G401 (cell line): ENCODE measurements at regions not wholly inside any gene's neighbourhood (a gene's known extent, or its start where the extent isn't known, plus 50 kb on each side); places are given as distances from the start of the nearest gene placed in this dataset.

Source experiments
- DNase-seq: peaks from one replicate; pipeline ENCODE4 v3.0.0-alpha.2; 2015; ENCODE audit warnings: low spot score
- in situ Hi-C: cut with HindIII; loops from 2 replicates; pipeline ENCODE4 v1.10.0; 2016; ENCODE audit warnings: low sequenced_read_pairs, mixed read lengths

DNA sequence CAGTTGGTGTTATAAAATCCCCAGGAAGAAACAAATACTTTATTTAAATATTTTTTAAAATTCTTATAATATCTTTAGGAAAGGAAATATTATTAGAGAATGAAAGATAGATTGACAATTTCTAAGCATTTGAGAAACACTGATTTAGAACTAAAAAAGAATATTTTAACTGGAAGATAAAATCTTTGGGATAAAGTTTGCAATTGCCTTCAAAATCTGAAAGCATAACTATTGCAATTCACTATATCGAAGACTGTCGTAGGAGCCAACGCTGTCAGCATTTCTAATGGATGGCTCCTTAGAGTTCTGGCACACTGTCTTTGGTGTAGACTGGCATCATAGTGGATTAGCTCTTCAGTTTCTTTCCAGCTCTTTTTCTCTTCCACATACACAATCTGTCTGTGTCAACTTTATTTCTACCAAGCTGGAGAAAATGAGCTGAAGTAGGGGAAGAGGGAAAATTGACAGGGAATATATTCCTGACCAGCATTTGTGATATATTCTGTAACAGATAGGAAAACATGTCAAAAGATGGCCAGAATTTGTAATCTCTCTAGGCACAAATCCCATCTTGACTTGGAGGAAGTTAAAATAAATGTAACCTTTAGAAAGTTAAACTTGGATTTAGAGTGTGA lies 1561.4 kb downstream of the MAT2B start:
- in situ Hi-C loops = no loop called here
- no peak for DNase-seq

DNA sequence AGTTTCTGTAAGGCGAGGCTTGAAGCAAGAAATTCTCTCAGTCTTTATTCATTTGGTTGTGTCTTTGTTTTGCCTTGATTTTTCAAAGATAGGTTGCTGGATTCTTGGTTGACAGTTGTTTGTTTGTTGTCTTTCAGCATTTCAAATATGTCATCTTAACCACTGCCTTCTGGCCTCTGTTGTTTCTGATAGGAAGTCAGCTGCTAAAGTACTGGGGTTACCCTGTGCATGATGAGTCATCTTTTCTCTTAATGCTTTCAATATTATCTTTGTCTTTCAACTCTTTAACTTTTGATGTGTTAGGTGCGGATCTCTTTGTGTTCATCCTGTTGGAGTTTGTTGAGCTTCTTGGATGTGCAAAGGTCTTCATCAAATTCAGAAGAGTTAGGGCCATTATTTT lies 1571.3 kb downstream of the MAT2B start:
- in situ Hi-C loops = no loop called here
- no peak for DNase-seq

DNA sequence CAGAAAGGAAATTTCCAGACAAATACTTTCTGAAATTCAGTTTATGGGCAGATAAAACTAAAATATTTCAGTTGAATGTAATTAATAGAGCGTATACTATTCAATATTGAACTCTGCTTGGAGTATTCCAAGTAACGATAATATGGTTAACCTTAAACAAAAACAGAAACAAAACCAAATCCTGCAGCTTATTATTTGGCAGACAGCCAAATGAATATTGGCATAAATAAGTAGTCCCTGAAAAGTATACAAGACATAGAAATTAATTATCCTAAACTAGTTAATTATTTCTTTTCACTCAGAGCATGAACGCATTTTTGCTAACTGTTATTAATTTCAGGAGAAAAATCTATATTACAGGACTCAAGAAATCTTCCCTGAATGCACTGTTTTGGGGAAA lies 1574.0 kb downstream of the MAT2B start:
- no peak for DNase-seq
- in situ Hi-C loops = no loop called here

DNA sequence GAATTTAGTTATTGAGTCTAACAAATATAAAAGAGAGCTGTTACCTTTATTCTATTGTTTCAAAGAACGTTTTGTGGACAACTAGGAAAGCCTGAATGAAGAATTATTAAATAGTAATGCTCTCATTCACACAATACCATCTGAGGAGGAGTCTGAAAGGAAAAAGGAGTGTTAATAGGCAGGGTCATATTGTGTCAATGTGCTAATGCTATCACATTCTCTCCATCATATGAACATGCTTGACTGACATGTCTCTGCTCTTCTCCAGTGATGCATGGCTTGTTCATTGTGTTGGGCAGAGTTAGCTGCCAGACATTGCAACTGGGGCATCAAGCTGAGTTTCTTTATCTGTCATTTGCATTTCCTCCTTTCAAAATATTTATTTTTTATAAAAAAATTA lies 1578.0 kb downstream of the MAT2B start:
- no peak for DNase-seq
- in situ Hi-C loops = no loop called here

DNA sequence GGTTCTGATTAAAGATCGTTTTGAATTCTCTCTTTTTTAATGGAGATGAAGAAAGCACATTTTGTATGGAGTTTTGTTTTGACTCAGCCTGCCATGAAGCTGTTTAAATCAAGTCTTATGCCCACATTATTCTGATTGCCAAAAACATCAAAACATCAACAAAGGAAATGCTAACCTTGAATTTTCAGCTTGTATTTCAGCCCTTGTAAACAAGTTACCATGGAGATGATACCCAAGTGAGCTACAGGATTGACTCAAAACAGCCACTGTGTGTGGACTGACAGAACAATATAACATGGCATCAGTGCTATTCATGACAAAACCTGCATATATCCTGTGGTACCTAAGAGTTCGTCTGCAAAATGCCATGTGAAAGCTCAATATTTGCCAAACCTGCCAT lies 1581.0 kb downstream of the MAT2B start:
- in situ Hi-C loops = no loop called here

DNA sequence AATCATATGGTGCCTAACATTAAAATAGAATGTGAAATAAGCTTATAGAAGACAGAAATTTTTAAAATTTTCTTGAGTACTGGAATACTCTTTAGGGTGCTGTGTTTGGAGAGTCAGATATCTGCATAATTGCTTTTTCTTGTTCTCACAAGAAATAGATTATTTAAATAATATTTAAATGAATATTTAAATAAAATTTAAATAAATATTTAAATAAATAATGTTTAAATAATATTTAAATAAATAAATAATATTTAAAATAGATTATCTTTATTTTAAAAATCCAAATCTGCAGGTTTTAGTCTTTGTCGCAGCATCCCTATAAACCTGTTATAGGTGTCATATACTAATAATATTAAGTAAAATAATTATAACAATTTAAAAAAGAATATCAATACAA lies 1589.4 kb downstream of the MAT2B start:
- in situ Hi-C loops = no loop called here
- DNase-seq = no peak

More for the DNA sequence above, 1581.0 kb downstream of the MAT2B start:
- no peak for DNase-seq

DNA sequence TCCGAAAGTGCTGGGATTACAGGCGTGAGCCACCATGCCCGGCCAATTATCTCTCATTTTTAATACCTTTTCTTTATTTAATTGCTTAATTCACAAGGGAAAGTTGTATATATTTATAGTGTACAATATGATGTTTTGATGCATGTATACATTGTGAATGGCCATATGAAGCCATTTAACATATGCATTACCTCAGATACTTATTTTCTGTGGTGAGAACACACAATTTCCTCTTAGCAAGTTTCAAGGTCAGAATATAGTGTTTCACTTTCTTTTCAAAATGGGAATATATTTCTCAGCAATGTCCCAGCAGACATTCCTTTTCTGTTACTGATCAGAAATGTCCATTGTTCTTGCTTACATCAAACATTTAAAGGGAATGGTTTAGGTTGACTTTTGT lies 1596.3 kb downstream of the MAT2B start:
- in situ Hi-C loops = no loop called here
- DNase-seq = no peak

DNA sequence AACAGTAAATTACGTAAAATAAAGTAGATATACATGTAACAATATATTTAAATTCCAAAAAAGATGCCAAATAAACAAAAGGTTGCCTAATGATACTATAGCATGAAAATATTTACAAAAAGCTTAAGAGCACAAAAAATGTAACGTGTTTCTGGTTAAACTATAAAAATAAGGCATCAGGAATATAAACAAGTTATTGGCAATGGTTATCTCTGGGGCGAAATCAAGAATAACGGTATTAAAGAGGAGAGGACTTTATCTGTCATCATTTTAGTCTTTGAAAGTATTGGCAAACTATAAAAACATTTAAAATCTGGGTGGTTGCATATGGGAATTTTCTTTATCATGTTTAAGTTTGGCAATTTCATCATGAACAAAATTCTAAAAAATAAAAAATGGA lies 1599.2 kb downstream of the MAT2B start:
- in situ Hi-C loops = no loop called here
- no peak for DNase-seq

DNA sequence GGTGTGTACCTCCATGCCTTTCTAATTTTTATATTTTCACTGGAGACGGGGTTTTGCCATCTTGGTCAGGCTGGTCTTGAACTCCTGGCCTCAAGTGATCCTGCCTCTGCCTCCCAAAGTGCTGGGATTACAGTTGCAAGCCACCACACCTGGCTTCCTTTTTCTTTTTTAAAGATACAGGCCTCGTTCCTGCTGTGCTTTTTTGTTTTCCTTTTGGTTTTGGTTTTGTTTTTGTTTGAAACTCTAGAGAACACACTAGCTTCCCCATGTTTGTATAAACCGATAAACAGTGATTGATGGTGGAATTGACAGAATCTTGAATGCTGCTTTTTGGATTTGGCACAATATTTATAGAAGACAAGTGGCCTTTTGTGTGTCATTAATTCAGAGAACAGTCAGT lies 1603.4 kb downstream of the MAT2B start:
- in situ Hi-C loops = no loop called here
- no peak for DNase-seq

DNA sequence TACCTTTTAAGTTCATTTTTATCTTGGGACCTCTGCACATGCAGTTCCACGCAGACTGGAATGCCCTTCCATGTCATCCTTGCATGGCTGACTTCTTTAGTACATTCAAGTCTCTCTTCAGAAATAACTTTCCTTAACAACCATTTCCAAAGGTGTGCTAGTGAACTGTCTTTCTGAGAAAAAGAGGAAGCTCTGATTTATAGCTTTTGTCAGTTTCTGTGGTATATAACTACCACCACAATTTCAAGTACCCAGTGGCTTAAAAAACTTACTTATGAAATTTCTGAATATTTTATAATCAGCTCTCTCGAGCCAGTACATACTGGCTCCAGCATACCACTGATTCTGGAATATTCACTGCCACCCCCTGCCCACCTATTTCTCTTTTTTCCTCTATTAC lies 1613.8 kb downstream of the MAT2B start:
- in situ Hi-C loops = no loop called here
- DNase-seq = no peak

DNA sequence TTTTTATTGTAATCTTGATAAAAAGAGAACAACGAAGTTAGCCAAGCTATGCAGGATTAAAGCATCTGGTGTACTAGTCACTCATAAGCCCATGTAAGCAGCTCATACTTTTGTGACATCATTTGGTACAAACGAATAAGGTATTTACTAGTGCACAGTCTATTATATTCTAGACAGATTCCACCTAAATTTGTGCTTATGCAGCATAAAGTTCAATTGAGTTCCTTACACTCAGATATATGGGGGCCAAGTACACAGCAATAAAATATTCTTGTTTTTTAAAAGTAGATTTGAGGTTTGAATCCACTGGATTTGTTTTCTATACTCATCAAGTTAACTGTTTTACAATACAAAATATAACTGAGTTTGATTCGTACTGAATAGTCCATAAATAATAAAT lies 1621.2 kb downstream of the MAT2B start:
- in situ Hi-C loops = no loop called here
- no peak for DNase-seq

DNA sequence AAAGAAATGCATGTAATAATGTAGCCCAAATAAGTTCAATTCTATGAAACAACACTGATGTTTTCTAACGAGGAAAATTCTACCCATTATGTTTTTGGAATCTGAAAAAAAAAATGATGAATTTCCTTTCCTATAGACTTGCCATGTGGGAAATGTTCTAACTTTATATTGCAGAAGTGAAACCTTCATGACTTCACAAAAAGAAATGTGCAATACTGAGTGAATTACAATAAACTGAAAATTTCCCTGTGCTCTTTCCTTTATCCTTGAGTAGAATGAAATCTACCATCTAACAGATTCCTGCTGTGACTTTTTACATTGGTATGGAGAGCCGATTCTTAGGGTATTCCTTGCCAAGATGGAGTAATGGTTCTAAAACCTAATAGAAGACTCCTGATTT lies 1622.5 kb downstream of the MAT2B start:
- DNase-seq = no peak
- in situ Hi-C loops = no loop called here

DNA sequence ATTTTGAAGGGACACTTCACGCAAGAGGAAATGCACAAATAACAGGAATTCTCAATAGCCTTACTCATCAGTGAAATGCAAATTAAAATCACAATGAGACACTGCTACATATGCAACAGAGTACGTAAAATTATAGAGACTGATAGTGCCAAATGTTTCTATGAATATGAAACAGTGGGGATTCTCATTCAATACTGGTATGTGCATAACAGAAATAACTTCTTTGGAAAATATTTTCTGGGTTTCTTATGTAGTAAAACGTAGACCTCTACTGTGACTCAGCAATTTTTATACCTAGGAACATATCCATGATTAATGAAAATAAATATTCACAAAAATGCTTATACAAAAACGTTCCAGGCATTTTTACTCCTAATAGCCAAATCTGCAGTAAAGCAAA lies 1625.2 kb downstream of the MAT2B start:
- in situ Hi-C loops = no loop called here
- no peak for DNase-seq

DNA sequence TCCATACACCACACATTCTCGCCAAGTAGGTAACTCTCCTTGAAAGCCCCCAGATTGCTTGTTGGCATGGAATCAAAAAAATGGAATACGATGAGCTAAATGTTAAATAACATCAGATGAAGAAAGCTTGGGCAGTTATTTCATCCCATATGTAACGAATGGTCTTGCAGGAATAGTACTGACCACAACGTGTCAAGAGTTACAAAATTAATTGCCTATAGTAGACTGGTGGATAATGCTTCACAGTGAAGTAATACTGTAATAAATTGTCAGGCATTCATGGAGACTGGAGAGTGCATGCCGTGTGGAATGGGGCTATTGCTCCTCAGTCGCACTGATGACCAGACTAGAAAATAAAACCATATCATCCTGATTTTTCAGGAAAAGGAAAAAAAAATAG lies 1628.7 kb downstream of the MAT2B start:
- in situ Hi-C loops = no loop called here

DNA sequence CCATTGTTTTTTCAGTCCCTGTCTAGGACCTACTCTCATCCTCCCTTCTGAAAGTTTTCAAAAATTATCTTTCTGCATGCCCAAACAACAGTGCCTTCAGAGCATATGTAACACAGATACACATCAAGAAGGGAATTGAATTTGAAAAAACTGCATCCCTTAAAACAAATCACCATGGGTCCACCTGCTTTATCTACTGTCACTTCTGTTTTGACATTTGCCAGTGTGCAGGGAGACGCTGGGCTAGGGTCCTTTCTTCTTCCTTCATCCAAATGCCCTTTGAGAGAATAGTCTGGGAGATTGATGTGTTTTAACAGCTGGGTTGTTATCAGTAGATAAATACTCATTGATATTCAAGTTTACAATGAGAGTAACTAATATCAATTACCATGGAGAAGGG lies 1630.1 kb downstream of the MAT2B start:
- no peak for DNase-seq

More for the DNA sequence above, 1628.7 kb downstream of the MAT2B start:
- no peak for DNase-seq

DNA sequence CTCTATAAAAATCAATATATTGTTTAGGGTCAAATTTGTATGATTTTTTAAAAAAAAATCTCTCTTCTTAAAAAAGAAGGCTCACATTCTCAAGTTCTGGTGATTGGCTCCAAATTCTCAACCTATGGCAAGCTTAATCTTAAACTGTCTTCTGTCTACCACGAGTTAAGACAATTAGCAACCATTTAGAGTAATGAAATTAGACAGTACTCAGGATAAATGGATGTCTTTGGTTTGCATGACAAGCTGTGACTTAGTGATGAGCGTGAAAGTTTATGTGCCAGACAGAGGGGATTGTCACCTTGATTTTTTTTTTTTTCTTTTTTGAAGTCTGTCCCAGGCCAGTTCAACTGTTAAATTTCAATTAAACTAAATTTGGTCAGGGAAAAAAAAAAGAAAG lies 1632.3 kb downstream of the MAT2B start:
- in situ Hi-C loops = no loop called here
- no peak for DNase-seq

More for the DNA sequence above, 1630.1 kb downstream of the MAT2B start:
- in situ Hi-C loops = no loop called here

DNA sequence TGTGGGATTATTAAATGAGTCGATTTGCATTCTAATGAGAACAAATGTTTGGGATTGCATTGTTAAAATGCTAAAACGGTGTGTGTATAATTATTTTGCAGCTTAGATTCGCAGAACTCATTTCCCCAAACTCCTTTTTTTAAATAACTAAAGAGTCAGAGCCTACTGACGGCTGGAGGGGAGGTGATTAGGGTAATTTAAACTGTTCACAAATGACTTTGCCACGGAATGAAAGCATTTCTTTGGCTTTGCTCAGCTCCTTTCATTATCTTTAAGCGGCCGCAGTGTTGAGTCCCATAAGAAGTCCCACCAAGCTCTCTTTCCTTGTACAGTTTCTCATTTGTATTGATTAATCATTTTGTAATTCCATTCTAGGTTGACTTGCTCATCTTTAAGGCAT lies 1632.8 kb downstream of the MAT2B start:
- in situ Hi-C loops = no loop called here
- no peak for DNase-seq

DNA sequence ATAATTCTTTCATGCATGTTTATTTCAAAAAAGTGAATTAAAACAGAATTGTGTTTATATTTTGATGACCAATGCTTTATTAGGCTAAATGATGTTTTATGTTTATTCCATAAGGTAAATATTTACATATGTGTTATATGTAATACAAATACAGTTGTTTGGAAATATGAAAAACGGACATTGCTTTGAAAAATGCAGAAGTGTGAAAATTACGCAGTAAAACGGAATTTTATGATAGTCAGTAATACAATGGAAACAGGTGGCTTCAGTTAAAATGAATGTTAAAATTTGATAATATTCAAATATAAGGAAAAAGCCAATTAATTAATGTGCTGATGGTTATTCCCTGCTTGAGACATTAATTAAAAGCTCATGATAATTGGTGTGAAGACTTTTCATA lies 1633.8 kb downstream of the MAT2B start:
- in situ Hi-C loops = no loop called here
- no peak for DNase-seq

DNA sequence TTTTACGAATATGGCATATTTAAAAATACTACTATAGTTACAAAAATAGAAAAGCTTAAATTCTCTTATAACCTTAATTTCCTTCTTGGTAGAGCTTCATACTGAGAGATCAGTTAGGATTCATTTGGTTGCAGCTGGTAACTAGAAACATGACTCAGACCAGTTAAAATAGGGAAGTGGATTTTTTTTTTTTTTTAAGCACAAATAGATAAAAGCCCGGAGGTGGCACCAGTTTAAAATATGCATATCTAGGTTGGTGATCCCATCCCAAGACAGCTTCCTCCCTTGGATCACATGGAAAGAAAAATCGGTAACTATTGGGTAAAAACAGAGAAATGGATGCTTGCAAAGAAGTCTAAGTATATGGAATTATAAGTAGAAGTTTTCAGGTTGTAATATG lies 1634.3 kb downstream of the MAT2B start:
- in situ Hi-C loops = no loop called here
- no peak for DNase-seq

DNA sequence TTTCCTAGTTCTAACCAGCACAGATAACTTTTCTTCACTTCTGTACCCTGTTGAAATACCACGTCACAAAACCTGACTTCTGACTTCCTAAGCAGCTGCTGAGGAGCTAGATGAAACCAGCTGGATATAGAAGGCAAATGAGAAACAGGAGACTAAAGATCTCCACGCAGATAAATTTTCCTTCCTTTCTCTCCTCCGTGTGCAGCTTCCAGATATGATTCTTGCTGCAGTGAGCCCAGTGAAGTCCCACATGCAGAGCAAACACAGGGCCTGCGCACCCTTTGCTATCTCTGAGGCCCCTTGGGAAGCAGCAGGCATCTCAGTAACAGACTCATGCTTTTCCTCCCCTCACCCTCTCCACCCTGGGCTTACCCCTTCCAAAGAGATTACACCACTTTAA lies 1638.3 kb downstream of the MAT2B start:
- in situ Hi-C loops = no loop called here
- no peak for DNase-seq

DNA sequence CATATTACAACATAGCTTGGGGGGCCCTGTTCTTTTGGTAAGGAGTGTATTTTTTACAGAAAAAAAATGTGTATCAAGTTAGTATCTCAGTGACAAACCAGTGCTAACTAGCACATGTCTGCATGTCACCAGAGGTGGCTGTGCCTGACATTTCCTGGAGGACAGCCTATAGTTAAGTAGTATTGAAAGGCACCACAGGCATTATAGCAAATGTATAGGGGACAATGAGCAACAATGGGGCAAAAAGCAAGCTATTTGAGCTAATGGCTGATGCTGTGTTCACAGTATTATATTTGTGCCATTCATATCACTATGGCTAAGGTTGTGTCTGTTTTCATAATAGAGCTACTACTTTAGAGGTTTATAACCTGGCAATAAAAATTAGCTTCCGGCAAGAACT lies 1644.0 kb downstream of the MAT2B start:
- no peak for DNase-seq
- in situ Hi-C loops = no loop called here

DNA sequence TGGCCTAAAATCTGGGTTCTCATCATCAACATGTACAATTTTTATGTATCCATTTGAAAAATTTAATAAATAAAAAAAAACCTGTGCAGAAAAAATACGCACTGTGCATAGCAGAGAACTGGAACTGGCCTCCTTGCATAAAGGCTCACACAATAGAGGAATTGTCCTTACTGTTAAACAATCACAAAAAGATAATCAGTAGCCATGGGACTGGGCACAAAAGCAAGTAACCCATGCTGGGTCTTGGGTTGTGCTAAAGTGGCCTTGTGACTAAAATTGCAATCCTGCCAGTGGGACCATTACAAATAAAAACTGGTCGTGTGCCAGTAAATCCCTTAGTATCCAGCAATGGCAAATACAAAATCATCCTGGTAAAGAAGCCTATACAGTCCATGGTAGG lies 1646.6 kb downstream of the MAT2B start:
- in situ Hi-C loops = no loop called here
- DNase-seq = no peak
